GM21528 (cell line): ENCODE measurements at regions not wholly inside any gene's neighbourhood (a gene's known extent, or its start where the extent isn't known, plus 50 kb on each side); places are given as distances from the start of the nearest gene placed in this dataset.

Source experiments
- ATAC-seq: cut with Tn5 transposase; IDR thresholded peaks from one replicate; pipeline ENCODE4 v1.9.1; 2021; ENCODE audit warnings: mild to moderate bottlenecking, moderate library complexity; ENCODE audit not compliant: unreplicated experiment, low FRiP score

DNA sequence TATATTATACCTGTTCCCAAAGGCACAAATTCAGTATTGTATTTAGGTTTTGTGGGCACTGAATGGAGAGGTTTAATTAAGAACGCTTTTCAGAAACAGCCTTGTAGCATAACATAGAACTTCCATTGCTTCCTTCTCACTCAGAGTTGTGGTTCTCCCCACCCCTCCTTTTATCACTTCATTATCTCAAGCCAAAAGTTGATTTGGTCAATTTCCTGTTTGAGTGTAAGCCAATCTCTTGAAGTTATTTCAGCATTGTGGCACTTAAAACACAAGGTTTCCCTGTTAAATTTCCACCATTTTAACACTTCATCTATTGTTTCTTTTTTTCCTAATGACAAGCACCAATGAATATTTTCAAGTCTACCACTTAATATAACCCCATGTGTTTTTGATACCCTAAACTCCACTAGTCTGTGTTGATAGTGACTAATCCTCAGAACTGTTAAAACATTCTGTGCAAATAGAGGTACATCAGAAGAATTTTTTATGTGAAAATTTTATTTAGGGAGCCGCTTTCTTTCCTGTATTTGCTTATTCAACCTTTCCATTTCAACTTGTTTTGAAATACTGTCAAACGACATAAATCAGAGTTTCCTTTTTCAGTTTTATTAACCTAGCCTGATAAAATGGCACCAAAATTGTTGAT is 340.1 kb downstream of the BCAT1 start:
- ATAC-seq = no peak

DNA sequence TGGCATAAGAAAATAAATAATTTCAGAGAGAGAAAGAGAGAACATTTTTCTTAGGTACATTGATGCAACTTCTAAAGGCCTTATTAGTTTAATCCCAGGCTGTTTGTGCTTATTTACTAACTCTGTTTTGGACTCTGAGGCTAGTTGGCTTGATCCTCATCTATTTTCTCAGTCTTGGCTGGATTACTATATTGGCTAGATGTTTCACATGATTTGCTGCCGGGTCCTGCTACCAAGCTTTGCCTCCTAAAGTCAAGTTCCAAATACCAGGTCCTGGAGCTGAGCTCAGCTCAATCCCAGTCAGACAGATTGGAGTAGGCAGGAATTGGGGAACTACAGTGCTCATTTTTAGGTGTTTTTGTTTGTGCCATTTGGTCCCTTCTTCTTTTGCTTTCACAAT is 340.8 kb downstream of the BCAT1 start:
- ATAC-seq = no peak

DNA sequence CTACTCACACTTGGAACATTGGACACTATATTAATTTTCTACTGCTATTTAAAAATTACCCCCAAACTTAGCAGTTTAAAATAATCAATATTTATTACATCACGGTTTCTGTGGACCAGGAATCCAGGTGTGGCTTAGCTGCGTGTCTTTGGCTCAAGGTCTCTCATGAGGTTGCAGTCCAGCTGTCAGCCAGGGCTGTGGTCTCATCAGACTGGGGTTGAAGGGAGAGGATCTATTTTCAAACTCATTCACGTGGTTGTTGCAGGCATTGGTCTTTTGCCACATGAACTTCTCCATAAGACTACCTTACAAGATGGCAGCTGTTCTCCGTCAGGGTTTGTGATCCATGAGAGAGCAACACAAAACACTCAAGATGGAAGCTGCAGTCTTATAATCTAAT is 343.0 kb downstream of the BCAT1 start:
- no peak for ATAC-seq

DNA sequence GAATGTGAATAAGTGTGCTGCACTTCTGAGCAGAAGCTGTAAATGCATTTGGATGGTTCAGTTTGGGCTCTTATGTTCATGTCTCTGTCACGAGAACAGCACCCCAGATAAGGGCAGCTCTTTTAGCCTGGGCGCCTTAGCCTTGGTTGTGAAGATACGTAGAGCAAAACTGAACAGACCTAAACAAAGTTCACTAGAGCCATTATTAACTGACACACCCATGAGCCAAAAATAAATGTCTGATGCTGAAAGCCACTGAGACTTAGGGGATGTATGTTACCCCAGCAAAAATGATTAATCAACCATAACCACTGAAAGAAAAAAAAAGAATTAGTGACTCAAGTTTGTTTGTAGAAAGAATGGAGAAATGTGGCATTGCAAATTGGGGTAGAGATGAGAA is 343.4 kb downstream of the BCAT1 start:
- ATAC-seq = no peak

DNA sequence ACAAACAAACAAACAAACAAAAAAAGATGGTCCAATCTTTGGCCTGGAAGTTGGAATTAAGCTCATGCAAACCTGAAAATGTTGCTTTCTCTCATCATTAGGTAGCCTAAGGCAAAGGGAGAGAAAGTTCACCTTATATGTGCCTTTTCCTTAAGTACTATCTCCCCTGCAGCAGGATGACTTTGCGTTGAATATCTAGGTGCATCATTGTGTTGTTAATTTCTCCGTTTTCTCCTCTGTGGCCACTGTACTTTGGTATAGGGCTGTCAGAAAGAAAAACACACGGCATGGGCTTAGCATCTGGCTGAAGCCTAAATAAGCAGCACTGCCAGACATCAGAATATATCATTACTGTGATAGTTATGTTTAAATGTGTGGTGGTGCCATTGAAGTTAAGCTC is 345.5 kb downstream of the BCAT1 start:
- ATAC-seq = no peak

DNA sequence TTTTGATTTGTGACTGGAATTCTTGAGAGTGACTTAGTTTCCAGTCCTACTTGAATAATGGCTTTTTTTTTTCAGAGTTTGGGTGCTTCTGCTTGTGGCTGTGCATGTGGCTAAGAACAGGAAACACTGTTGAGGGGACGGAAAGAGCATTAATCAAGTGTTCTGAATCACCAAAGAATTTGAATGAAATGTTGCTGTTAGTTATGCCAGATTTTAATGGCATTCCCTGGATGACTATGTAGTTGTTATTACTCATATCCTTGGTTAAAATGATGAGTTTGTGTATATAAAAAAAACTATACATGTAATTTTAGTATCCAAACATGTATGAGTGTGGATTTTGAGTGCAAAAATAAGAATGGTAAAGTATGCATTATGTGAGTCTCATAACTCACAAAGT is 347.9 kb downstream of the BCAT1 start:
- ATAC-seq = no peak

DNA sequence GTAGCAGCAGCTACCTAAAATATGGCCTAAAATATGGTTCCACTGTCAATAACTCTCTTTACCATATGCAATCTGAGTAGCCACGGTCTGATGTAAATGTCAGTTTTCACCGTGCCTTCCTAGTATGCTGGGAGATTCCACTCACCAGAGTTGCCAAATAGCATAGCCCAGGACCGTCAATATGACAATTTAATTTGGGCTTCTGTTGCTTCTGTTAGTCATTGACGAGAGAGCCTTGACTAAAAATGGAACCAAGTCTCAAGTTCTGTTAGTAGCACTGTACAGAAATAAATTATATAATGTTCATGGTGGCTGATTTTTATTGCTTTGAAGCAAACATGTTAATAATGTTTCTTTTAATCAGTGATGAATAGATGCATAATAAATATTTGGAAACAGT is 348.4 kb downstream of the BCAT1 start:
- no peak for ATAC-seq

DNA sequence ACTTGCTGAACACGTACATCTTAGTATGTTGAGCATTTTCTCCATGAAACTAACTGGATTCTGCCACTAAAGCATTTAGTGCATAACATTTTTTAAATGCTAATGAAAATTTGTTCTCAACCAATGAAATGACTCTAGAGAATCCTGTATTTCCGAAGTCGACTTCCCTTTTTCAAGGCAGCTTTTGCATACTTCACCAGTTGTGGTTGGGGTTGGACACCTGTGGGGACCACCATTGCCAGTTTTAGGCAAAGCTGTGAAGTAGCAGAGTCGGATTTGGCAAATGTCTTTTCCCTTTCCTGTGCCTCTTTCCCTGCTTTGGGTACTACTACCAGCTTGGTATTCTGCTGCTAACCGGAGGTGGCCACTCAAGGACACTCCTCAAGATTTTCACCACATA is 349.2 kb downstream of the BCAT1 start:
- ATAC-seq = no peak

DNA sequence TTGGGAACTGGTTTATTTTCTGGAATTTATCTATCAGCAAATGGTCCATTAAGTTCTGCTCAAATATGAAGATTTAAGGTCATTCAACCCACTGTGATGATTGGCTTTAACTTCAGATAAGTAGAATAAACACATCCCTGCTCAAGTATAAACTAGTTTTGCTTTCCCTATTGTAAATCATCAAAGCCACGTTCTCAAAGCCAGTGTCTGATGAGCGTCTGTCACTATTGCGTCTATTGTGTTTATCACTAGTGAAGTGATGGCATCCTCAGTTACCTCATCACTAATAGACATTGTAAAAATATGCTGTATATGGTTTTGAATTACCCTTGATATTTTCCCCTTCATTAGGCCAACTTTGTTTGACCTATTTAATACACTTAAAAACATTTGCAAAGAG is 351.3 kb downstream of the BCAT1 start:
- ATAC-seq = no peak

DNA sequence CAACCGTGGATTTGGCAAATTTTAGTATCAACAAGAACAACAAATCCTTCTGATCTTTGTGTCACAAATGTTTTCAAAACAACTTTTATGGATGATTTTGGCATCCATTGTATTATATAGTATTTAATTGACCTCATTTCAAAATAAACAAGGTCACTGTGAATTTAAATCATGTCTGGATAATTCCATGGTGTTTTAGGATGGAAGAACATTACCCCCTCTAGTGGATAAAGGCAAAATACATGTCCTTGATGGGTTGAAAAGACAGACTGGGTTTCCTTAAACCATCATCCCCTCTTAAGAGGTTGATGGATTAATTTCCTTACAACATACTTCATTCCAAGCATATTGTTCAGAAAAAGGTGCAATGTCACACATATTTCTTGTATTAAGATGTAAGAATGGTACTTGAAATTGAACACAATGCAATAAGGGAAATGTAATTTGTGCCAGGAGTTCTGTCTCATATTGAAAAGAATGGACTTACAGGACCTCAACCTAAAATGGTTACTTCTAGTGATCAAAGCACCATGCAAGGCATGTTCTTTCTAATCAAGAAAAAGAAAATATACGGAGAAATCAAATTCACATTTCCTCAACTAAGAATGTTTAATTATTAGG is 352.0 kb downstream of the BCAT1 start:
- no peak for ATAC-seq

DNA sequence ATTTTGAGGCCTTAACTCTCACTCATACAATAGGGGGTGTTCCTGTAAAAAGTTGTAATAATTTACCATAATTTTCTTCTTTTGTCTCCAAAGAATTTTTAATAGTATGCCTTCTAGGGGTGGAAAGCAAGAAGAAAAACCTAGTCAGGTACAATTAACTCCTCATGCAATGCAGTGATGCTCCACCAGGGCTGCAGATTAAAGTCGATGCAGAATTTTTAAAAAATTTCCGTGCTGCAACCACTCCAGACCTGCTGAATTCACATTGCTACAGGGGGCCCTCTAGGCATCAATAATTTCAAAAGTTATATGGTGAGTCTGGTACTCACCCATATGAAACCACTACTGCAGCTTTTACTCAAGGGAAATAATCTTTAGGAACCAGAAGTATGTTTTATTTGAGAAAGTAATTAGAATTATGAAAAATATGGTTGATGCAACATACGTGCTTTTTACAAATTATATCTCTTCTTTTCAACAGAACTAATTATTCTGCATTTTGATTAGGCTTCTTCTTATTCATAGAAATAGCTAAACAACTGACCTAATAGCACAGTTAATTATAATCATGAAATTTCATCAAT is 353.2 kb downstream of the BCAT1 start:
- no peak for ATAC-seq

DNA sequence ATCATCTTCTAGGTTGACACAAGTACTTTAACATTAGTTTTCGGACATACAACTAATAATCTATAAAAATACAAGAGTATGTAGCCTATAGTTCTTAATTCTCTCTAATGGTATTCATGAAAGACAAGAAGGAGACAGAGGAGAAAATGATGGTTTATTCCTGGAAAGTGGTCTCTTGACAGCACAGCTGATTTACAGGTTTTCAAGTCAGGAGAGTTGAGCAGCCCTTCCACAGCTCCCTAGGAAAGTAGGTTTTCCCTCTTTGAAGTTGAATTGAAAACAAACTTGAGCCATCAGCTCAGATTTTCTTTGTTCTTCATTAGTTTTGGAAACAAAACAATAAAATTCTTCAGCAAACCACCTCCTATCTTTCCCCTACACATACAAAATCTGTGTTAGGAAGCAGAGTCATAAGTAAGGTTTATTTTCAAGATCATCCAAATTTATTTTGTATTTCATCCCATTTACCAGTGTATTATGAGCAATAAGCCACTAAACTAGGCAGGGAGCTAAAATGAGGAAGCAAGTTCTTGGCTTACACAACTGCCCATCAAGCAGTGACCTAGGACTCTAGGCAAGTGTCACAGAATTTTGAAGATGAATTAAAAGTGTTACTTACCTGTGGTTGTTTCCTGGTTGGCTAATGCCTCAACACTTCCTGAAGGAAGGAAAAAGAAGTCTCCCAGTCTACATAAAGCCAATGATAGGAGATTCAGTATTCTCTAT is 357.0 kb downstream of the BCAT1 start:
- ATAC-seq = no peak

DNA sequence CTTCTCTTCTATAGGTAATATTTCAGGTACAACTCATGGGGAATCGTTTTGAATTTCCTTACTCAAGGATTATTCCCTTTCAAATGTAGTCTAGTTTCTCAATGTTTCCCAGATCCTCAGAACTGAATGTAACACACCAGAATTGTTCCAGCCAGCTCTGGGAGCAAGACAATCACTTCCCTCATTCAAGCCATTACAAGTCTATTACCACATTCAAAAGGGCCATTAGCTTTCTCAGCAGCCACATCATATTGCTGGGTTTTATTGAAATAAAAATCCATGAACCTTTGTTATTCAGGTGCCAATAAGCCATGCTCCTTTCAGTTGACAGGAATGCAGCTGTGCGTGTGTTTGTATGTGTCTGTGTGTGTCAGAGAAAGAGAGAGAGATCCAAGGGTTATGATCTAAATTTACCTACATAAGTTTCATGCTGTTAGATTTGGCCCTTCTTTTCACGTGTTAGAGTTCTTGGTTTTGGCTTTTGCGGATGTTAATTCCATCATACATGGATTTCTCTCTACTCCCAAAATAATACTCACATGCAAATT is 357.7 kb downstream of the BCAT1 start:
- ATAC-seq = no peak

DNA sequence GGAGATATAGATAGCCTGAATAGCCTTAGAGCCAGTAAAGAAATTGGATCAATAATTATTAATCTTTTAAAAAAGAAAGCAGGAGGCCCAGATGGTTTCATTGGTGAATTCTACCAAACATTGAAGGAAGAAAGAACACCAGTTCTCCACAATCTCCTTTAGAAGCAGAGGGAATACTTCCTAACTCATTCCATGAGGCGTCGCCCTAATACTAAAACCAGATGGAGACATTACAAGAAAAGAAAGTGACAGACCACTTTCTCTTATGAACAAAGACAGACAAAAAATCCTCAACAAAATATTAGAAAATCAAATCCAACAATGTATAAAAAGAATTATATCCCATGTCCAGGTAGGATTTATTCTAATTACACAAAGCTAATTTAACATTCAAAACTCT is 362.6 kb downstream of the BCAT1 start:
- ATAC-seq = no peak

DNA sequence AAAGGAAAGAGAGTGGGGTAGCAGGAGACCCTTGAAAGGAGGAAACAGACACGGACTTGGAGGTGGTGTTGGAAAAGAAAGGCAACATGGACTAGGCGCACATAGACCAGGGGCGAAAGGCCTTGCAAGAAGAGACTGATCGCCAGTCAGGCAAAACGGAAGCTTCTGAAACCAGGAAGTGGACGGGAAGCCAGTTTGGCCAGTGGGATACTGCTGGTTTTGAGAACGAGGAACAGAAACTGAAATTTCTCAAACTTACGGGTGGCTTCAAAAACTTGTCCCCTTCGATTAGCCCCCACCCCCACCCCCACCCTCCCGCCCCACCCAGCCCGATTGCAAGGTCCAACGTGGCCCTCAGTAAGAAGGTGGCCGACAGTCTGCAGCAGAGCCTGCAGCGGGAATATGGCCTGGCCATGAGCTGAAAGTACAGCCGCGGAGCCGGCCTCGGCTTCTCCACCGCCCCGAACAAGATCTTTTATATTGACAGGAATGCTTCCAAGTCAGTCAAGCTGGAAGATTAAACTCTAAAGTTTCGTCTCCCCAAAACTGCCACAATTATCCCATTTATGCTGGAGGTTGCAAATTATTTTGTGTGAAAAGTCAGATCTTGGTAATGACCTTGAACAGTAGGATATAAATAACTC is 364.7 kb downstream of the BCAT1 start:
- ATAC-seq = no peak

DNA sequence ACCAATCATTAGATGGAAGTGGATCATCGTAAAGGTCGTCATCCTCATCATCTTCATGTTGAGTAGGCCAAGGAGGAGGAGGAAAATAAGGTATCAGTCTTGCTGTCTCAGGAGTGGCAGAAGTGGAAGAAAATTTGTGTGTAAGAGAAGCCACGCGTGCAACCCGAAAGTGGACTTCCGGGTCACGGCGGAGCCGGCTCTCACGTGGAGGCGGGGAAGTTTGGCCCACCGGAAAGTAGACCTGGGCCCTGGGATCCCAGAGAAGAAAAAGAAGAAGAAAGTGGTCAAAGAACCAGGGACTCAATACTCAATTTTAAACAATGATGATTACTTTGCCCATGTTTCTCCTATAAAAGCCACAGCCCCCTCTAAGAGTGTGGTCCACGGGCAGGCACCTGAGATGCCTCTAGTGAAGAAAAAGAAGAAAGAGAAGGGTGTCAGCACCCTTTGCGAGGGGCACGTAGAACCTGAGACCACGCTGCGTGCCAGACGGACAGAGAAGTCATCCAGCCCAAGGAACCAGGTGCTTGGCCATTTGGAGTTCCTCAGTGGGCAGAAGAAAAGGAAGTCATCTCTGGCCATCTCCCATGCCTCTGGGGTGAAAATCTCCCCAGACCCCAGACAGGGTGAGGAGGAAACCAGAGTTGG is 365.8 kb downstream of the BCAT1 start:
- no peak for ATAC-seq

DNA sequence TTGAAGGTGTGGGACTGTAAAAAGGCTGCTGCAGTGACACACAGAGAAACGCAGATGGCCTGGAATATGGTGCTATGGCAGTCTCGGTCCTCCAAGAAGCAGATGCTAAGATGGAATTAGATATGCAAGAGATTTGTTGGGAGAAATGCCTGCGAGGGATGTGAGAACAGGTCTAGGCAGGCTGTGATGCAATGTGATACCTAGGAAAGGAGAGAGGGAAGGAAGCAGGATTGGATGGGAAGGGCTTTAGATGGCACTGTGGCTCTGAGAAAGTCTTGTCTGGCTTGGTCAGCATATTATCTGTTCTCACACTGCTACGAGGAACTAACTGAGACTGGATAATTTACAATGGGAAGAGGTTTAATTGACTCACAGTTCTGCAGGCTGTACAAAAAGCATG is 374.4 kb downstream of the BCAT1 start:
- ATAC-seq = no peak

DNA sequence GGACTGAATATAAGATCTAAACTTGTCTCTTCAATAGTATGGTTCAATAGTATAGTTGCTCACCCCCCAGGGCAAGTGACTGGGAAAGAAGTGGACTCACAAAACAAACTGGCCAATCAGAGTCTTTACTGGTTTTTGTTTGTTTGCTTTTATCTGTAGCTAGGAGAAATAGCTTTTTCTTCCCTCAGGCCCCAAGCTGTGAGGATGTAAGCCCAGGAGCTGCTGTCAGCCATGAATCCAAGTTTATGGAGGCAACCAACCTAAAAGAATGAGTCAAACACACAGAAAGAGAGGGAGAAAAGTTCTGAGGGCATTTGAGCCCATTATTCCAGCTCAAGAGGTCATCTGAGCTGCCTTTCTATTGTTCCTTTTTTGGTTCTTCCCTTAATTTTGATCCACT is 375.3 kb downstream of the BCAT1 start:
- ATAC-seq = no peak

DNA sequence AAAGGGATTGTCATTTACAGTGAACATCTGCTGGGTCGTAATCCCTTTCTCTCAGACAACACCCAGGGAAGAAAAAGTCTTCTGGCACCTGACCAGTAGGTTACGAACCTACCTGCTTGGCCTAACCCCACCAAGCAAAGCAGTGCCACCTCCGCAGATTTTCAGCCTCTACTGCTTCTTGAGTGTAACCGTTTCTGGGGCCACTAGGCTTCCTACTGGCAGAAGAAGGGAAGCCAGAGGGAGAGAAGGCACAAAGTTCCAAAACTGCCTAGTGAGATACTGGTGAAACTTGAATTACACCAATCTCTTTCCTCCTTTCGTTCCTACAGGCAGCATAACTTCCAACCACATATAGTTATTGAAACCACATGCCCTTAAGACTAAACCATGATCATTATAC is 383.6 kb downstream of the BCAT1 start:
- no peak for ATAC-seq

DNA sequence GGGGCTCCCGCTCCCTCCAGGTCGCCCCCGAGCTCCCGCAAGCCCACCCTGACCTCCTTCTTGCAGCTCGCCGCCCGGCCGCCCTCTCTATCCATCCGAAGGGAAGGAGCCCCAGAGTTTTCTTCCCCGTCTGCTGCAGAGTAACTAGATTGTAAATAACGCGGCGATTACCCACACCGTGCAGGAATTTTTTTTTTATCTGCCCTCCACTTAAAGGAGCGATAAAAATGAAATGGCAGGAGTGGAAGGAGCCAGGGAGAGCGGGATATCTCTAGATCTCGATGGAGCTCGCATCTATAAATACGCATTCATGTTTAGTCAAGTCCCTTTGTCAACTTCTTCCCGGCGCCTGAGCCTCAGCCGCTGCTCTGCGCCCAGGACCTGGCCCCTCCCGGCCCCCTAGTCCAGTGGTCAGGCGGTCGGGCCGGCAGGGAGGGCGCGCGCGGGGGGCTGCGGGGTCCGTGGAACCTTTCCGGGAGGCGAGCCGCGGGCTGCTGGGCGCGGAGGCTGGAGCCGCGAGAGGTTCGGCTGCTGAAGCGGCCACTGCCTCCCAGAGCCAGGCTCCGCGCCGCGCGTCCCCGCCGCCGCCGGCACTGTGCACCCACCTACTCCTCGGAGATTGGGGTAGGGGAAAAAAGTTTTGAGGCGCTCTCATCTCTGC is 386.0 kb downstream of the BCAT1 start:
- ATAC-seq = no peak
